ENCODE measurements at regions not wholly inside any gene's neighbourhood (a gene's known extent, or its start where the extent isn't known, plus 50 kb on each side); places are given as distances from the start of the nearest gene placed in this dataset.

DNA sequence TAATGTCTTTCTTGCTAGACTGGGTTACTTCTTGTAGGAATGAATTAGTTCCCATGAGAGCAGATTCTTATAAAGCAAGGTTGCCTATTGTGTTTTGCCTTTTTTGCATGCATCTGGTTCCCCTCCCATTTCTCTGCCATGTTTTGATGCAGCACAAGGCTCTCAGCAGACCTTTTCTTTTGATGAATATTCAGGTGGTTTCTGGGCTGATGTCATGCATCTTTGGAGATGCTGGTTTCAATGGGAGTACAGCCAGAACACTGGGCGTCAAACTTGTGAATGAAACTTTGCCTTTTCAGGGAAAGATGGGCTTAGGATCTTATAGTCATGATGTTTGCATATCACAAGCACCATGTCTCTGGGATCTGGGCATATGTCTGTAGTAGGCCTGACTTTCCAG, 111.7 kb upstream of the CCL2 start:
- no peak for TF ChIP-seq POLR2A (IDR thresholded peaks at IDR 0.05)
- TF ChIP-seq, protein P1, sequence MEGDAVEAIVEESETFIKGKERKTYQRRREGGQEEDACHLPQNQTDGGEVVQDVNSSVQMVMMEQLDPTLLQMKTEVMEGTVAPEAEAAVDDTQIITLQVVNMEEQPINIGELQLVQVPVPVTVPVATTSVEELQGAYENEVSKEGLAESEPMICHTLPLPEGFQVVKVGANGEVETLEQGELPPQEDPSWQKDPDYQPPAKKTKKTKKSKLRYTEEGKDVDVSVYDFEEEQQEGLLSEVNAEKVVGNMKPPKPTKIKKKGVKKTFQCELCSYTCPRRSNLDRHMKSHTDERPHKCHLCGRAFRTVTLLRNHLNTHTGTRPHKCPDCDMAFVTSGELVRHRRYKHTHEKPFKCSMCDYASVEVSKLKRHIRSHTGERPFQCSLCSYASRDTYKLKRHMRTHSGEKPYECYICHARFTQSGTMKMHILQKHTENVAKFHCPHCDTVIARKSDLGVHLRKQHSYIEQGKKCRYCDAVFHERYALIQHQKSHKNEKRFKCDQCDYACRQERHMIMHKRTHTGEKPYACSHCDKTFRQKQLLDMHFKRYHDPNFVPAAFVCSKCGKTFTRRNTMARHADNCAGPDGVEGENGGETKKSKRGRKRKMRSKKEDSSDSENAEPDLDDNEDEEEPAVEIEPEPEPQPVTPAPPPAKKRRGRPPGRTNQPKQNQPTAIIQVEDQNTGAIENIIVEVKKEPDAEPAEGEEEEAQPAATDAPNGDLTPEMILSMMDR (IDR thresholded peaks at IDR 0.05), result no peak

All from Peyer's patch (tissue), 4 donors.